ENCODE measurements at regions not wholly inside any gene's neighbourhood (a gene's known extent, or its start where the extent isn't known, plus 50 kb on each side); places are given as distances from the start of the nearest gene placed in this dataset.
"Not testable (repeated sequence)": the region's sequence is repeated elsewhere in the genome, so short reads cannot be mapped to it uniquely, and the experiment has no call there.

GRCh38 chr1:198967566-198967965, 328.7 kb downstream of the PTPRC start:
- DNase-seq (ENCODE audit: low spot score) = no peak

DNA sequence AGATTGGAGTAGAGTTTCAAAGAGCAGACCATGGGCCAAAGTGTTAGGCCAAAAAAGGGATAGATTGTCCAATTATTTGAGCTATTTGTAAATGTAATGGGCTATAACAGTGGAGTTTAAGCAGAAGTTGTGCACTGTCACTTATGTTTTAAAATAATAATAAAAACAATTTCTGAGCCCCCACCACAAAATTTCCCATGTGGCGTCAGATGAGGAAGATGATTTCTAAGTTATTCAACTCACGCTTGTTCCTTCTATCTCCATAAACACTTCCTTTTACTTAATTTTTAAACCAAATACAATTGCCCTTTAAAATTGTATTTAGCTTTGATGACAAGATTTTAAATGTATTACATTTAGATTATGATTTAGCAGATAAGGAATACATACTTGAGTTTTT, 330.0 kb downstream of the PTPRC start:
- DNase-seq (ENCODE audit: low spot score) = no peak

- DNase-seq (ENCODE audit: low spot score) = no peak
These were observed 331.1 kb downstream of the PTPRC start for GRCh38 chr1:198969981-198970380.

- no peak for DNase-seq (ENCODE audit: low spot score)
These were observed 332.1 kb downstream of the PTPRC start for GRCh38 chr1:198970916-198971315.

DNA sequence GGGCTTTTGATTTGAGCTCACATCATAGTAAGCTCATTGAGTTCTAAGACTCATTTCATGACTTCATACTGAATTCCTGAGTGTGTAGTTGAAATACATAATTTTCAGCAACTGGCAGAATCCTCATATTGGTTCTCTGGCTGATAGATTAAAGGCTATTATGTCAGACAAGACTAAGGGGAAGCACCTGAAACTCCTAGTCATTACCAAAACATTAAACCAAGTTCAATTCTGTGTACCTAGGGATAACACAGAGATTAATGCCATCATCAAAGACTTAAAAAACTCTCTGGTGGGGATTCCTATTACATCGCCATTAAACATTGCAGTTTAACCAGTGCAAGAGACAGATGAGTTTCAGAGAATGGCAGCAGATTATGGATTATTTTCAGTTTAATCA, 339.1 kb downstream of the PTPRC start:
- DNase-seq (ENCODE audit: low spot score) = no peak

DNA sequence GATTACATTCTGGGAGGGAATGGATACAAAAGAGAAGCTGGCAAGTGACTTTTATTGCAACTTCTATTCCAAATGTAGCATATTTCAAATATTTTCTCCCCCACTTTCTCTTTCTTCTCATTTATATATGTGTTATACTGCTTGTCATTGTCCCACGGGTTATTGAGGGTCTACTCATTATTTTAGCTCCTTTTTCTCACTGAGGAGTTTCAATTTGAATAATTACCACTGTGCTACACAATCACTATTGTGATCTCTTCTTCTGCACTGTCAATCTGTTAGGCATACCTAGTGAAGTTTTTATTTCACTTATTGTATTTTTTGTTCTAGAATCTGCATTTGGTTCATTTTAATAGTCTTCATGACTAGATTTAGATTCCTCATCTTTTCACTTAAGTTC, 339.7 kb downstream of the PTPRC start:
- no peak for DNase-seq (ENCODE audit: low spot score)

GRCh38 chr1:198986036-198986435, 347.2 kb downstream of the PTPRC start:
- DNase-seq (ENCODE audit: low spot score) = no peak

DNA sequence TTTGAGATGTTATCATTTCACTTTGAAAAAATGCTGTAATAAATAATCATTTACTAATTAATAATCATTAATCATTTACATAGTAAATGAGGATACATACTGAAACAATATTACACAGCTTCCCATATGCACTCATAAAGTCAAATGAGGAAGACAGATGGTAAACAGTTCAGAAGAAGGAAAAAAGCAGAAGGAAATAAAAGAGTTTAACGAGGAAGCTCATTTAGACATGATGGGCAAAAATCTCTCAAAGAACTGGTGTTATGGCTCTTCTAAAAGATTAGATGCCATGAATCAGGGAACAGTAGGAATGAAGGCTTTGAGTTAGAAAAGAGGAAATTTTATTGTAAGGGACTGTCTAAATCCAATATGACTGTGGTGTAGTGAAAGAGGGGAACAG, 347.6 kb downstream of the PTPRC start:
- no peak for DNase-seq (ENCODE audit: low spot score)

GRCh38 chr1:199002661-199003060, 363.8 kb downstream of the PTPRC start:
- DNase-seq (ENCODE audit: low spot score) = no peak

GRCh38 chr1:199007423-199007822, 368.6 kb downstream of the PTPRC start:
- no peak for DNase-seq (ENCODE audit: low spot score)

GRCh38 chr1:199009447-199009846, 370.6 kb downstream of the PTPRC start:
- DNase-seq (ENCODE audit: low spot score) = no peak

GRCh38 chr1:199010492-199010891, 371.7 kb downstream of the PTPRC start:
- no peak for DNase-seq (ENCODE audit: low spot score)

DNA sequence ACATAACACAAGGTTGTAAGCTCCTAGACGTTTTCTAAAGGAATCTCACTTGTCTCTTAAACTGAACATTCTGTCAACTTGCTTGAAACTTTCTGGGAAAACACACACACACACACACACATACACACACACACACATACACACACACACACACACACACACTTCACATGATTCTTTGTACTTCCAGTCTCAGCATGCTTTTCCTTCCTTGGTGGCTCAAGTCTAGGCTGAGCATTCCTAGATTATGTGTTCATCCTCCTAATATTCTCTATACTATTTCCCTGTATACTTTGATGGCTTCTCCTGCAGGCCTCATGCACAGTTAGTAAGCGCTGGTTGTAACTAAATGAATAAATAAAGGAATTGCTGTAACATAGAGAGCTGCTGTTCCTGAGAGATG, 372.1 kb downstream of the PTPRC start:
- no peak for DNase-seq (ENCODE audit: low spot score)

GRCh38 chr1:199015799-199016198, 377.0 kb downstream of the PTPRC start:
- DNase-seq (ENCODE audit: low spot score) = no peak

- DNase-seq (ENCODE audit: low spot score) = no peak
These were observed 379.8 kb downstream of the PTPRC start for GRCh38 chr1:199018471-199019135.

DNA sequence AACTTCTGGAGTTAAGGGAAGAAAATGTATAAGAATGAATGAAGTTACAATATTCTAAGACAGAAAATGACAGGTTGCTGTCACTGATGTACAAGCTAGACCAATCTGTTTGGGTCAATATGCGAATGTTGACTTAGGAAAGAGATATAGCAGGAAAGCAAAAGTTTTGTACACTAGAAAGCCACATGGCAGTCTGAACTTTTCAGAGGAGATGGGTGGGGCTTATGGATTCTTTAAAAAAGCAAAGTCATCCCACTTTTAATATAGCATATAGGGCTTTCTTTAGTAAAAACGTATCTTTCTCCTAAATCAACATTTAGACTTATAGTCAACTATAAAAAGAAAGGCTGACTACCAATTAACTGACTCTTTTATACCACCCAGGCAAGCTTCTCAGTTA, 381.2 kb downstream of the PTPRC start:
- no peak for DNase-seq (ENCODE audit: low spot score)

DNA sequence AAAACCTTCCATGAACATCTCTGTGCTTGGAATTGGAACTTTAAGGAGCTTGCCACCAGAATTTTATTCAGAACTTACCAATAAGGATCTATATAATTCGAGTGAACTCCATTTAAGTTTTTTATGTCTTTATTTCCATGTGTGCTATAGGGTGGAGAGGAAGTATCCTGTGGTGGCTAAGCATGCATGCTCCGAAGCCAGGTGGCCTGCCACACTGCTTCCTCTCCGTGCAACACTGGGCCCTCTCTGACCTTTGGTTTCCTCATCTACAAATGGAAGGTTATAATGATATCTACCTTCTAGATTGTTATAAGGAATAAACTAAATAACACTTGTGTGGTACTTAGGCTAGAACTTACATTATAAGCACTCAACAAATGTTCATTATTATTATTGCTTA, 382.1 kb downstream of the PTPRC start:
- DNase-seq (ENCODE audit: low spot score) = no peak

DNA sequence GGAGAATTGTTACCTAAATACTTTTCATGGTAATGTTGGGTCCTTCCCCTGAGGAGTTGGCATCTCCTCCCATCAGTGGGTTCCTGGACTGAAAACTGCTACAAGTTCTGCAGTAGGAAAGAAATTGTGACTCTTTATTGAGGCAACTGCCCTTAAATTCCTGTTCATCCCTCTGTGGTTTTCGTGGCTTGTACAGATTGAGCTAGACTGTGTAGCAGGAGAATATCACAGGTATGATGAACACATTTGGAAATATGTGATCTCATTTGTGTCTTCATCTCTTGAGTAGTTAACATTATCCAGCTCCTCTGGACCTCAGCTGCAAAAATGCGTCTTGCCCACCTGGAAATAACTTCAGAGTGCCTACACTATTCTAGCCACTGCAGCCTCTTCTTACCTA, 390.6 kb downstream of the PTPRC start:
- no peak for DNase-seq (ENCODE audit: low spot score)

DNA sequence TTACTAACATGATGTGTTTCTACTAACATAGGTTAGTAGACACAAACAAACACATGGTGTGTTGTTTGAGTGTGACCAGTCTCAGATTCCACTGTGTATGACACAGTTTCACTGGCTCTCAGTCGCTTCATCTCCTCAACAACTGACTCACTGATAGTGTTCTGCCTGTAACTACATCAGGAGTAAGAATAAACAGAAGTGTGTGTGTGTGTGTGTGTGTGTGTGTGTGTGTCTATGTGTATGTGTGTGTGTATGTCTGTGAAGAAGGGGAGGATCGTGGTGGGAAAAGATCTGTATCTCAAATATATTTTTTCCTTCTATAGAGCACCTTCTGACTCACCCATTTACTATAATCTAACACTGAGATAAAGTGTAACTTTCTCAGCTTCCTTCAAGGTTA, 391.0 kb downstream of the PTPRC start:
- no peak for DNase-seq (ENCODE audit: low spot score)

DNA sequence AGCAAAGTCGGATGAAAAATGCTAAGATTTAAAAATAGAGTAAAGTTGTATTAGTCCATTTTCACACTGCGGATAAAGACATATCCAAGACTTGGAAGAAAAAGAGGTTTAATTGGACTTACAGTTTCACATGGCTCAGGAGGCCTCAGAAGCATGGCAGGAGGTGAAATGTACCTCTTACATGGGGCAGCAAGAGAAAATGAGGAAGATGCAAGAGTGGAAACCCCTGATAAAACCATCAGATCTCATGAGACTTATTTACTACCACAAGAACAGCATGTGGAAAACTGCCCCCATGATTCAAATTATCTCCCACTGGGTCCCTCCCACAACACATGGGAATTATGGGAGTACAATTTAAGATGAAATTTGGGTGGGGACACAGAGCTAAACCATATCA, 391.7 kb downstream of the PTPRC start:
- DNase-seq (ENCODE audit: low spot score) = not testable (repeated sequence)

DNA sequence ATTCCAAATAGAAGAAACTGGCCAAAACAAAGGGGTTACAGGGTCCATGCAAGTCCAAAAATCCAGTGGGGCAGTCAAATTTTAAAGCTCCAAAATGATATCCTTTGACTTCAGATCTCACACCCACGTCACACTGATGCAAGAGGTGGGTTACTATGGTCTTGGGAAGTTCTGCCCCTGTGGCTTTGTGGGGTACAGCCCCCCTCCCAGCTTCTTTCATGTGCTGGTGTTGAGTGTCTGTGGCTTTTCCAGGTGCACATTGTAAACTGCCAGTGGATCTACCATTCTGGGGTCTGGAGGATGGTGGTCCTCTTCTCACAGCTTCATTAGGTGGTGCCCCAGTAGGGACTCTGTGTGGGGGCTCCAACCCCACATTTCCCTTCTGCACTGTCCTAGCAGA, 392.3 kb downstream of the PTPRC start:
- DNase-seq (ENCODE audit: low spot score) = not testable (repeated sequence)

DNA sequence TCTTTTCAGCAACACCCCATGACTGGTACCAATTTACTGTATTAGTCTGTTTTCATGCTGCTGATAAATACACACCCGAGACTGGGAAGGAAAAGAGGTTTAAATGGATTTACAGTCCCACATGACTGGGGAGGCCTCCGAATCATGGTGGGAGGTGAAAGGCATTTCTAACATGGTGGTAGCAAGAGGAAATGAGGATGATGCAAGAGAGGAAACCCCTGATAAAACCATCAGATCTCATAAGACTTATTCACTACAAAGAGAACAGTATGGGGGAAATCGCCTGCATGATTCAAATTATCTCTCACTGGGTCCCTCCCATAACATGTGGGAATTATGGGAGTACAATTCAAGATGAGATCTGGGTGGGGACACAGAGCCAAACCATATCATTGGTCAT, 393.6 kb downstream of the PTPRC start:
- not testable (repeated sequence) for DNase-seq (ENCODE audit: low spot score)

DNA sequence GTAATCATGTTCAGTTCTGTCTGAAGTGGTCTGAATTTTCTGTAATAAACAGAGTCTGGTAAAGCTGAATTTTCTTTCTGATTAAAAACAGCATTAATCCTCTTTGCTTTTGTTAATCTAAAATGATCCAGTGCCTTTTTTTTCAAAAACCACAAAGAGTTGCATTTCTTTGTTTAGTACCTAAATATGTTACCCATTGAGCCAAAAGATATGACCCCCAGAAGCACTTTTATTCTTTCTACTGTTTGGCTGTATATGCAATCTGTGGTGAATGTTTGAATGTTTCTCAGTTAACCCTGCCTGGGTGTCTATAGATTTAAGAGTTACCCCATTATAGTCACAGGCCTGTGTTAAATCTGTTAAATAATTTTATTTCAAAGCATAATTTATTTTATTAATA, 394.8 kb downstream of the PTPRC start:
- no peak for DNase-seq (ENCODE audit: low spot score)

GRCh38 chr1:199038156-199038555, 399.3 kb downstream of the PTPRC start:
- no peak for DNase-seq (ENCODE audit: low spot score)

Data from mesenteric fat pad (tissue), 1 donor.